BLaER1 (cell line): ENCODE measurements at regions not wholly inside any gene's neighbourhood (a gene's known extent, or its start where the extent isn't known, plus 50 kb on each side); places are given as distances from the start of the nearest gene placed in this dataset.
"Not testable (repeated sequence)": the region's sequence is repeated elsewhere in the genome, so short reads cannot be mapped to it uniquely, and the experiment has no call there.

Experiments
- H3K27ac ChIP-seq: shearing (Covaris generic); formaldehyde crosslinking; 2 replicates; pipeline ENCODE4 v1.8.1; 2022
- H3K27me3 ChIP-seq: shearing (Covaris generic); formaldehyde crosslinking; 2 replicates; pipeline ENCODE4 v1.8.1; 2022
- H3K36me3 ChIP-seq: shearing (Covaris generic); formaldehyde crosslinking; 2 replicates; pipeline ENCODE4 v1.8.1; 2022
- H3K4me1 ChIP-seq: shearing (Covaris generic); formaldehyde crosslinking; 2 replicates; pipeline ENCODE4 v1.8.1; 2022
- H3K4me2 ChIP-seq: shearing (Covaris generic); formaldehyde crosslinking; 2 replicates; pipeline ENCODE4 v1.8.1; 2022
- H3K4me3 ChIP-seq: shearing (Covaris generic); formaldehyde crosslinking; 2 replicates; pipeline ENCODE4 v1.8.1; 2022
- H3K9ac ChIP-seq: shearing (Covaris generic); formaldehyde crosslinking; 2 replicates; pipeline ENCODE4 v1.8.1; 2022
- H3K9me3 ChIP-seq: shearing (Covaris generic); formaldehyde crosslinking; 2 replicates; pipeline ENCODE4 v1.8.1; 2022
- H4K20me1 ChIP-seq: shearing (Covaris generic); formaldehyde crosslinking; 2 replicates; pipeline ENCODE4 v1.8.1; 2022
- Cebpa-rat ChIP-seq: shearing (Covaris generic); IDR thresholded peaks from 2 replicates; pipeline ENCODE4 v1.8.1; 2022

DNA sequence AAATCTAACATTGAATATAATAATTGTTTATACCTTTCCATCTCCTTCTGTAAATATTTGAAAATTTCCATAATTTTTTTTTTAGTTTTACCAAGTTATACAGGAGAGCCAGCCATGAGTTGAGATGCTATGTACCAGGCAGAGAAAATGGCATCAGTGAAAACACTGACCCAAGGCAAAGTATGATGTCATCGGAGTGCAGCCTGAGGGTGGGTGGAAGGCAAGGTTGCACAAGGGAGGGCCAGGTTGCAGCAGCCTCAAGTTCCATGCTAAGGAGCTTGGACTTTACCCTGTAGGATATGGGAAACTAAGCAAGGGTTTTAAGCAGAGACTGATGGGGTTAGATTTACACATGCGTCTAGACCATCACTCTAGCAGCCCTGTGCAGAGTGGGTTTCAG lies 441.1 kb downstream of the BCAT1 start:
- Histone ChIP-seq H3K9ac (no peak overlapping the region), H3K27me3 (no peaks in the 10 kb centered on the region), H3K36me3 (no peaks in the 10 kb centered on the region), H3K4me3 (no peak overlapping the region), H4K20me1 (no peaks in the 10 kb centered on the region), H3K4me2 (no peak overlapping the region), H3K27ac (no peak overlapping the region), H3K9me3 (no peaks in the 10 kb centered on the region; the same call in 1 of the 2 replicates), H3K4me1 (no peaks in the 10 kb centered on the region)
- no peak for TF ChIP-seq Cebpa-rat

DNA sequence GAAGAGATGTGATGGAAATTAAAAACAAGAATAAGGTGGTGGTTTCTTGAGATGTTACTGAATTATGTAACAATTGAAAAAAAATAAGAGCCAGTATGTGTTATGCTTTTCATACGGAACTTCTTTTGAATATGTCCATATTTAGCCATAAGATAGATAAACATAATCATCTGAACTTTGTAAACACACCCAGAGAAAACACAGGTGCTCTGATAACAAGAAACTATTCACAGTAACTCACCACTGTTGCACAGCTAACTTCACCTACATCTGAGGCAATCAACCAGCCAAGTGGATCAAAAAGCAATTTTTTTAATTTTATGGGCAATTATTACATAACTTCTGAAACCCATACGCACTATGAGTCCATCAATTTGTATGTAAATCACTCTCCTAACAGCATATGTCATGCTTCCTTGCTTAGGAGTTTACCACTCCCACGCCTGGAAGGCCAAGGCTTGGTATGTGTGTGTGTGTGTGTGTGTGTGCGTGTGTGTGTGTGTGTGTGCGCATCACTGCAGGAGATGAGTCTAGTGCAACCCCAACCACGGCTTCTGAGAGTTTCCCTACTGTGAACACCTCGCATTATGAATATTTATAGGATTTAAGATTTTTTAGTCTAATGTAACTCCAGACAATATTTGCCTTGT lies 443.4 kb downstream of the BCAT1 start:
- Histone ChIP-seq H3K9ac (no peak overlapping the region), H3K36me3 (no peaks in the 10 kb centered on the region), H3K27me3 (no peaks in the 10 kb centered on the region), H3K27ac (no peak overlapping the region), H3K4me3 (no peak overlapping the region), H4K20me1 (no peaks in the 10 kb centered on the region), H3K4me2 (no peak overlapping the region), H3K4me1 (no peaks in the 10 kb centered on the region), H3K9me3 (no peaks in the 10 kb centered on the region; the same call in 1 of the 2 replicates)
- no peak for TF ChIP-seq Cebpa-rat

DNA sequence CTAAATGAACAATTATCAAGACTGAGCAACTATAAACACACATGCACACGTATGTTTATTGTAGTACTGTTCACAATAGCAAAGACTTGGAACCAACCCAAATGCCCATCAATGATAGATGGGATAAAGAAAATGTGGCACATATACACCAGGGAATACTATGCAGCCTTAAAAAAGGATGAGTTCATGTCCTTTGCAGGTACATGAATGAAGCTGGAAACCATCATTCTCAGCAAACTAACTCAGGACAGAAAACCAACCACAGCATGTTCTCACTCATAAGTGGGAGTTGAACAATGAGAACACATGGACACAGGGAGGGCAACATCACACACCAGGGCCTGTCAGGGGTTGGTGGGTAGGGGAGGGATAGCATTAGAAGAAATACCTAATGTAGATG lies 445.4 kb downstream of the BCAT1 start:
- H3K27me3 ChIP-seq, H3K4me2 ChIP-seq, H3K27ac ChIP-seq, H4K20me1 ChIP-seq, H3K4me3 ChIP-seq, H3K4me1 ChIP-seq, H3K36me3 ChIP-seq, H3K9ac ChIP-seq, H3K9me3 ChIP-seq: not testable (repeated sequence)

DNA sequence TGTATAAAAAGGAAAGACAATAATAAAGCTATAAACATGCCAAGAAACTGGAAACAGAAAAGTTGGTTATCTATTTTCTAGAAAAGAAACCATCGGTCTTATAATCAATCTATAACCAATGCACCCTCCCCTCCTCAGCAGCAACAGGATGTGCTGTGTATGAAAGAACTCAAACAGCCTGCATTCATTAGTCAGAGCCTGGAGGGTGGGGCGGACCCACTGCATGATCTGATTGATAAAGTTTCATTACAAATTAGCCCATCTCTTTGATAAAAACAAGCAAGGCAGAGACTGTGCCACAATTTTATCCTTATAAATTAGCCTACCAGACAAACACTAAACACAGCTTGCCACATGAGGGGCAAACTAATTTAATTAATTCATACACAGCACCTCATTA lies 448.1 kb downstream of the BCAT1 start:
- Histone ChIP-seq H3K4me1 (no peaks in the 10 kb centered on the region), H3K4me3 (no peak overlapping the region), H4K20me1 (no peaks in the 10 kb centered on the region), H3K27me3 (no peaks in the 10 kb centered on the region), H3K27ac (no peak overlapping the region), H3K9me3 (no peaks in the 10 kb centered on the region), H3K9ac (no peak overlapping the region), H3K36me3 (no peaks in the 10 kb centered on the region), H3K4me2 (no peak overlapping the region)
- no peak for TF ChIP-seq Cebpa-rat

DNA sequence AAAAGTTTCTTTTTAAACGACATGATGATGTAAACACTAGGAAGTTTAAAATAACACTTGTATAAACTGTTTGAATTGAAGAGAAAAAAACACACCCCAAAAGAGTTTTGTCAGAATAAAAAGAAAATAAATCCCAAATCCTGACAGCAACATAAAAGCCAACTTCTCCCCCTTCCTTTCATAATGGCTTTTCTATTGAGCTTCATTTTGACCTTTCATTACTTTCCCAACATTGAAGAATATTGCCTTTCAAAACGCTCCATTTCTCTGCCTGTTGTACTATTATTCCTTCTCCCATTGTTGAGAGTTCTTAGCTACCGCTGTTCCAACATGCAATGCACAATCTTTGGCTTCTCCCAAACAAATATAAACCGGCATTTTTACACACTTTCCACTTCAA lies 448.5 kb downstream of the BCAT1 start:
- H3K9ac ChIP-seq = no peak overlapping the region
- TF ChIP-seq Cebpa-rat = no peak
- no peak overlapping the region for H3K27ac ChIP-seq
- no peak overlapping the region for H3K4me3 ChIP-seq
- H3K9me3 ChIP-seq = no peaks in the 10 kb centered on the region
- H3K4me1 ChIP-seq = no peaks in the 10 kb centered on the region
- no peak overlapping the region for H3K4me2 ChIP-seq
- no peaks in the 10 kb centered on the region for H4K20me1 ChIP-seq
- H3K36me3 ChIP-seq = no peaks in the 10 kb centered on the region
- no peaks in the 10 kb centered on the region for H3K27me3 ChIP-seq

DNA sequence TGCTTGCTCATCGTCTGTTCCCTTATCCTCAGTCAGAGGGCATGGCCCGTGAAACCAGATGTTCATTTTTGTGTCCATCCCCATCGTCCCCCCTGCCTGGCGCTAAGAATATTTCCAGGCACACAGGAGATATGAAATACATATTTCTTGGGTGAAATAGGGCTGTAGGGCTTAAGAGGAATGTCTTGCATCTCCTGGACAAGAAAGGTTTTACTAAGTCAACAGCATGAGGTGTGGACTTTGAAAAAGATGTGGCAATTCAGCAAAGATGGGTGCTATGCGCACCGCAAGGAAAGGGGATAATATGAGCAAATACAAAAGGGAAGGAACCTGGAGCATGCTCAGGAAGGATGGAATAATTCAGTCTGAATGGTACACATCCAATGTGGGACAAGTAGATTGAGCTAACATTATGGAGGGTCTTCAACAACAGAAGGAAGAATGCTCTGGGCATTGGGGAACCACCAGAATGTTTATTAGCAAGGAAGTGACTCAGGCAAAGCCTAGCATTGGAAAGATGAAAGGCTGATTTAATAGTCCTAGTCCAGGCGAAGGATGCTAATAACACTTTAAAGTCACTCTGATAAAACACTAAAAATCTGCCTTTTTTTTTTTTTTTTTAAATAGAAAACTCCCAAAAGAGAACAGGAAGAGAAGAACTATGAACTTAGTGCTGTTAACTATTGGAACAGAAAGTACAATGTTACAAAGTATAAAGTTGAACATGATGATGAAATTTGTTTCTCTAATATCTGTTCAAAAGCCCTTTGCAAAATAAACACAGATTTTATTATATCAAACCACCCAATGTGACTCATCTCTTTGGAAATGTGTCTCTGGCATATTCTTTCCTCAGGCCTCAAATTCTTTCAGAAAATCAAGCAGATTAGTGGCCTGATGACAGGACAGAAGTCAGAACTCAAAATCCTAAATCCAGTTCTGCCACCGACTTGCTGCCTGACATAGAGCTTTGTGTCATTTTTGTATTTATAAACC lies 449.5 kb downstream of the BCAT1 start:
- H3K9ac ChIP-seq = no peak overlapping the region
- H3K27me3 ChIP-seq = no peaks in the 10 kb centered on the region
- no peak overlapping the region for H3K4me2 ChIP-seq
- no peaks in the 10 kb centered on the region for H3K9me3 ChIP-seq
- H3K36me3 ChIP-seq = no peaks in the 10 kb centered on the region
- no peak overlapping the region for H3K4me3 ChIP-seq
- H4K20me1 ChIP-seq = no peaks in the 10 kb centered on the region
- TF ChIP-seq Cebpa-rat = no peak
- no peaks in the 10 kb centered on the region for H3K4me1 ChIP-seq
- no peak overlapping the region for H3K27ac ChIP-seq

DNA sequence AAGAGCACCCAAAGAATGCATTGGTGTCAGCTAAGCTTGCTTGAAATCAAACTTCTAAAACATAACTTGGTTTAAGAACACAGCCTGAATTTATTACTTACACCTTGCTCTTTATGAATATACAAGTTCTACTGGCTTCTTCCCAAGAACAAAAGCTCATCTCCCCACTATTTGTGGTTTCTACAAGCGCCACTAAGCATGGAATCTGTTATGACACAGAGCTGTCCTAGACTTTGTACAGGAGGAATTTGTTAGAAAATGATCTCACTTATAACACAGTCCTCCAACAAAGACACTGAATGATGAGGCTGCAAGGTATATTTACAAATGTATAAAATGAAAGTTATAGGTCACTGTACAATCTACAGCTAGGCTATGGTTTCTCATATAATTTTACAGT lies 452.1 kb downstream of the BCAT1 start:
- TF ChIP-seq Cebpa-rat = no peak
- no peaks in the 10 kb centered on the region for H4K20me1 ChIP-seq
- no peaks in the 10 kb centered on the region for H3K4me1 ChIP-seq
- no peak overlapping the region for H3K9ac ChIP-seq
- no peak overlapping the region for H3K4me2 ChIP-seq
- no peaks in the 10 kb centered on the region for H3K27me3 ChIP-seq
- no peak overlapping the region for H3K4me3 ChIP-seq
- no peaks in the 10 kb centered on the region for H3K9me3 ChIP-seq
- no peak overlapping the region for H3K27ac ChIP-seq
- no peaks in the 10 kb centered on the region for H3K36me3 ChIP-seq

DNA sequence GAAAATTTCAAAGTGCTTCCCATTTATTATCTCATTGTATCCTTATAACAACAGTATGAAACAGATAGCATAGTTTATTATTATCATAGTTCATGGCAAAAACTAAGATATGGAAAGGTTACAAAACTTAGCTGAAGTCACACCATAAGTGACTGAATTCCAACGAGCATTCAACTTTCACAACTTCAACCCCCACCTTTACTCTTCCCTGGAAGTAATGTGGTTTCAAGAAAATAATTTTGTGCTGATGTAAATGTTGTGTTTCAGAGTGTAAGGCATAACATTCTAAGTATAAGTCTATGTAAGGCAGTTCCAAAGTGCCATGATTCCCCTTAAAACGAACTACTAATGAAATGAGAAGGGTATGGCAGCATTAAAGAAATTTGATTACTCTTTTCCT lies 454.5 kb downstream of the BCAT1 start:
- Histone ChIP-seq H3K27me3 (no peaks in the 10 kb centered on the region), H3K4me2 (no peak overlapping the region), H3K9ac (no peak overlapping the region), H3K36me3 (no peaks in the 10 kb centered on the region), H3K4me3 (no peak overlapping the region), H3K9me3 (no peaks in the 10 kb centered on the region), H3K4me1 (no peaks in the 10 kb centered on the region), H3K27ac (no peak overlapping the region), H4K20me1 (no peaks in the 10 kb centered on the region)
- TF ChIP-seq Cebpa-rat = no peak

DNA sequence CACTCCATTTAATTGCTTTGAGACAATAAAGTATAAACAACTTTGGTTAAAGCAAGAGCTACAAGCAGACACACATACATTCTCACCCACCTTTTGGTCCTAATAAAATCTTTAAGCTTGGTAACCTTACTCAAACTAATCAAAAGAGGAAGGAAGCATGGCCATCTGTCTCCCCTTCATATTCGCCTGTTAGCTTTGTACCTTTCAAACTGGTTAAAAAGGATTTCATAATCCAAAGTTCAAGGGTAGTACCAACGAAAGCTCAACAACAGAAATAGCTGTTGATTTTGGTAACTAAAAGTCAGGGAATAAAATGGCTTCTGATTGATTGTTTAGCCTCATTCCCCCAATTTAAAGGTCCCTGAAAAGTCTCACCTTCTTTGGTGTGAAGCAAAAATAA lies 456.9 kb downstream of the BCAT1 start:
- no peak overlapping the region for H3K4me3 ChIP-seq
- H3K4me1 ChIP-seq = no peaks in the 10 kb centered on the region
- no peaks in the 10 kb centered on the region for H3K9me3 ChIP-seq
- H3K9ac ChIP-seq = no peak overlapping the region
- H3K4me2 ChIP-seq = no peak overlapping the region
- no peak overlapping the region for H3K27ac ChIP-seq
- no peaks in the 10 kb centered on the region for H4K20me1 ChIP-seq
- H3K27me3 ChIP-seq = no peaks in the 10 kb centered on the region
- TF ChIP-seq Cebpa-rat = no peak
- H3K36me3 ChIP-seq = no peaks in the 10 kb centered on the region

DNA sequence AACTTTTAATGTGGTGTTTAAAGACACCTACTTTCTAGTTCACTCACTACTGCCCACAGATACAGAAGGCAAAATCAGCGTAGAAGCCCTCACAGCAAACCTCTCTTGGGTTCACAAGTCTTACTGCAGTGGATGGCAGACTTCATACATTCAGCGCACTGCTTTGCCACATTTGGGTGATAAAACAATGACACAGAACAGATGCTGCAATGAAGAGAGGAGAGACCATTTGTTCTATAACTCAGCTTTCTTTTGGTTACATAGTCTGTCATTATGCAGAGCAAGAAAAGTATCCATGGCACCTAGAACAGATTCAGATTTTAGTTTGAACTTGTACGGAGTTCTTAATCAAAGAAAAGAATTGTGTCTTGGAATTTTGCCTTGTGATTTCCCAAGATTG lies 459.0 kb downstream of the BCAT1 start:
- Histone ChIP-seq H3K27me3 (no peaks in the 10 kb centered on the region), H3K36me3 (no peaks in the 10 kb centered on the region), H3K4me3 (no peak overlapping the region), H3K4me1 (no peaks in the 10 kb centered on the region), H3K9ac (no peak overlapping the region), H3K9me3 (no peaks in the 10 kb centered on the region), H3K4me2 (no peak overlapping the region), H4K20me1 (no peaks in the 10 kb centered on the region), H3K27ac (no peak overlapping the region)
- TF ChIP-seq Cebpa-rat = no peak
